Astrocyte (in vitro differentiated cells and primary cell): ENCODE measurements at regions not wholly inside any gene's neighbourhood (a gene's known extent, or its start where the extent isn't known, plus 50 kb on each side); places are given as distances from the start of the nearest gene placed in this dataset.

ENCODE experiments used
- DNase-seq: peaks from one replicate; pipeline ENCODE4 v3.0.0-alpha.2; 2010; ENCODE audit warnings: low read depth
- FAIRE-seq: peaks from 2 replicates; lab custom pipeline; 2011; peaks lifted over from hg19 to GRCh38; lab: Jason Lieb, UNC
- H2AFZ ChIP-seq: 2 replicates; pipeline ENCODE4 v1.6.0; 2012; ENCODE audit warnings: low read depth, low read length, inconsistent platforms
- H3K27ac ChIP-seq: 2 replicates; pipeline ENCODE4 v1.5.1; 2011; ENCODE audit warnings: low read depth, low read length, inconsistent platforms
- H3K27me3 ChIP-seq: 2 replicates; pipeline ENCODE4 v1.6.0; 2011; ENCODE audit warnings: low read length, inconsistent platforms; ENCODE audit not compliant: insufficient read depth
- H3K36me3 ChIP-seq: 2 replicates; pipeline ENCODE4 v1.5.1; 2011; ENCODE audit warnings: low read length, inconsistent platforms; ENCODE audit not compliant: insufficient read depth
- H3K4me1 ChIP-seq: 2 replicates; pipeline ENCODE4 v1.5.1; 2011; ENCODE audit warnings: low read length, inconsistent platforms; ENCODE audit not compliant: insufficient read depth
- H3K4me2 ChIP-seq: 2 replicates; pipeline ENCODE4 v1.6.0; 2012; ENCODE audit warnings: low read length, inconsistent platforms
- H3K4me3 ChIP-seq: 2 replicates; pipeline ENCODE4 v1.5.1; 2011; ENCODE audit warnings: low read depth, mild to moderate bottlenecking, low read length, inconsistent platforms; ENCODE audit not compliant: insufficient read depth
- H3K79me2 ChIP-seq: 2 replicates; pipeline ENCODE4 v1.6.0; 2012; ENCODE audit warnings: mild to moderate bottlenecking, low read length, inconsistent platforms; ENCODE audit not compliant: insufficient read depth
- H3K9ac ChIP-seq: 2 replicates; pipeline ENCODE4 v1.6.0; 2012; ENCODE audit warnings: mild to moderate bottlenecking, low read length, inconsistent platforms
- H3K9me3 ChIP-seq: 2 replicates; pipeline ENCODE4 v1.5.1; 2012; ENCODE audit warnings: low read depth, mild to moderate bottlenecking, low read length, inconsistent platforms; ENCODE audit not compliant: insufficient read depth
- H4K20me1 ChIP-seq: 2 replicates; pipeline ENCODE4 v1.6.0; 2012; ENCODE audit warnings: low read length, inconsistent platforms; ENCODE audit not compliant: insufficient read depth
- H3K27ac Mint-ChIP-seq: one replicate; pipeline ENCODE4 v1.8.0; 2021; ENCODE audit warnings: mild to moderate bottlenecking, mixed read lengths; ENCODE audit not compliant: unreplicated experiment
- H3K27me3 Mint-ChIP-seq: one replicate; pipeline ENCODE4 v1.8.0; 2021; ENCODE audit warnings: low read depth, mixed read lengths; ENCODE audit not compliant: unreplicated experiment
- H3K36me3 Mint-ChIP-seq: one replicate; pipeline ENCODE4 v1.8.0; 2021; ENCODE audit warnings: low read depth, mixed read lengths; ENCODE audit not compliant: unreplicated experiment
- H3K4me1 Mint-ChIP-seq: one replicate; pipeline ENCODE4 v1.8.0; 2021; ENCODE audit warnings: low read depth, mixed read lengths; ENCODE audit not compliant: unreplicated experiment
- H3K4me3 Mint-ChIP-seq: one replicate; pipeline ENCODE4 v1.8.0; 2021; ENCODE audit warnings: mild to moderate bottlenecking, moderate library complexity, mixed read lengths; ENCODE audit not compliant: unreplicated experiment
- H3K9me3 Mint-ChIP-seq: one replicate; pipeline ENCODE4 v1.8.0; 2021; ENCODE audit warnings: mild to moderate bottlenecking, mixed read lengths; ENCODE audit not compliant: unreplicated experiment
- EZH2 ChIP-seq: IDR thresholded peaks from 2 replicates; pipeline ENCODE4 v1.6.1; 2012; ENCODE audit warnings: mild to moderate bottlenecking, low read length, inconsistent platforms; ENCODE audit not compliant: insufficient read depth
- TF ChIP-seq, protein P1 (sequence below): IDR thresholded peaks from 2 replicates; pipeline ENCODE4 v1.5.1; 2011; ENCODE audit warnings: low read depth, mild to moderate bottlenecking, inconsistent platforms, low read length, moderate library complexity; ENCODE audit not compliant: insufficient read depth

DNA sequence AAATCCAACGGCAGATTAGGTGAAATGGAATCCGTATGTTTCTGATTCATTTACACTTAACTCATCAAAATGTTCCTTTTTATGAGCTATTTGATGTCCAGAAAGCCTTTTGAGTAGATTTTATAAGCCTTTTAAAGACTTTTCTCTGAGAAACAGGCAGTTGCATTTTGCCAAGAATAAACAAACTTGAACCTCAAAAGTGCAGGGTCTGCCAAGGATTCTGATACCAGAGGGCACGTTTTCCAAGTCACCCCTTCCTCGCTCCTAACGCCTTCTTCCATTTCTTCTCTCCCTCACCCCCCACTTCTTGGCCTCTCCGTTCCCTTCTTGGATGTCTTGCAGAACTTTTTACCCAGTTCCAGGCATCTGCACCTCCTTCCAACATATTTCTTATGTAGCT is 200.6 kb upstream of the TBX3 start:
- no peak overlapping the region for H3K9ac ChIP-seq
- no peaks in the 10 kb centered on the region for H3K9me3 ChIP-seq
- H3K79me2 ChIP-seq, result no peaks in the 10 kb centered on the region
- no peak overlapping the region for H2AFZ ChIP-seq
- FAIRE-seq (no peak), DNase-seq (no peak)
- Mint-ChIP-seq H3K27me3 (peaks cover 11% of the 10 kb centered on the region), H3K36me3 (no peaks in the 10 kb centered on the region), H3K4me3 (no peak overlapping the region), H3K9me3 (peaks cover 3% of the 10 kb centered on the region), H3K4me1 (no peaks in the 10 kb centered on the region), H3K27ac (no peak overlapping the region)
- TF ChIP-seq, protein P1, sequence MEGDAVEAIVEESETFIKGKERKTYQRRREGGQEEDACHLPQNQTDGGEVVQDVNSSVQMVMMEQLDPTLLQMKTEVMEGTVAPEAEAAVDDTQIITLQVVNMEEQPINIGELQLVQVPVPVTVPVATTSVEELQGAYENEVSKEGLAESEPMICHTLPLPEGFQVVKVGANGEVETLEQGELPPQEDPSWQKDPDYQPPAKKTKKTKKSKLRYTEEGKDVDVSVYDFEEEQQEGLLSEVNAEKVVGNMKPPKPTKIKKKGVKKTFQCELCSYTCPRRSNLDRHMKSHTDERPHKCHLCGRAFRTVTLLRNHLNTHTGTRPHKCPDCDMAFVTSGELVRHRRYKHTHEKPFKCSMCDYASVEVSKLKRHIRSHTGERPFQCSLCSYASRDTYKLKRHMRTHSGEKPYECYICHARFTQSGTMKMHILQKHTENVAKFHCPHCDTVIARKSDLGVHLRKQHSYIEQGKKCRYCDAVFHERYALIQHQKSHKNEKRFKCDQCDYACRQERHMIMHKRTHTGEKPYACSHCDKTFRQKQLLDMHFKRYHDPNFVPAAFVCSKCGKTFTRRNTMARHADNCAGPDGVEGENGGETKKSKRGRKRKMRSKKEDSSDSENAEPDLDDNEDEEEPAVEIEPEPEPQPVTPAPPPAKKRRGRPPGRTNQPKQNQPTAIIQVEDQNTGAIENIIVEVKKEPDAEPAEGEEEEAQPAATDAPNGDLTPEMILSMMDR, result no peak
- no peak for TF ChIP-seq EZH2
- H4K20me1 ChIP-seq, result no peaks in the 10 kb centered on the region
- no peak overlapping the region for H3K4me3 ChIP-seq
- H3K27me3 ChIP-seq, result no peaks in the 10 kb centered on the region
- H3K4me1 ChIP-seq, result no peaks in the 10 kb centered on the region
- H3K27ac ChIP-seq, result no peak overlapping the region
- no peaks in the 10 kb centered on the region for H3K36me3 ChIP-seq
- H3K4me2 ChIP-seq, result no peak overlapping the region

- no peak overlapping the region for H3K4me3 Mint-ChIP-seq
- no peak overlapping the region for H3K27ac Mint-ChIP-seq
- Histone ChIP-seq H3K9ac (no peak overlapping the region), H3K27me3 (no peaks in the 10 kb centered on the region), H3K79me2 (no peaks in the 10 kb centered on the region), H3K4me1 (no peaks in the 10 kb centered on the region), H3K4me2 (no peak overlapping the region), H3K9me3 (no peaks in the 10 kb centered on the region), H4K20me1 (no peaks in the 10 kb centered on the region), H2AFZ (no peak overlapping the region), H3K4me3 (no peak overlapping the region), H3K27ac (no peak overlapping the region), H3K36me3 (no peaks in the 10 kb centered on the region)
- no peak for FAIRE-seq
- no peaks in the 10 kb centered on the region for H3K36me3 Mint-ChIP-seq
- no peaks in the 10 kb centered on the region for H3K4me1 Mint-ChIP-seq
- TF ChIP-seq EZH2, result no peak
- TF ChIP-seq, protein P1, result no peak
- H3K9me3 Mint-ChIP-seq, result peaks cover 3% of the 10 kb centered on the region
- no peak for DNase-seq
- H3K27me3 Mint-ChIP-seq, result peaks cover 12% of the 10 kb centered on the region
These were observed 198.1 kb upstream of the TBX3 start for GRCh38 chr12:114882083-114882482.

DNA sequence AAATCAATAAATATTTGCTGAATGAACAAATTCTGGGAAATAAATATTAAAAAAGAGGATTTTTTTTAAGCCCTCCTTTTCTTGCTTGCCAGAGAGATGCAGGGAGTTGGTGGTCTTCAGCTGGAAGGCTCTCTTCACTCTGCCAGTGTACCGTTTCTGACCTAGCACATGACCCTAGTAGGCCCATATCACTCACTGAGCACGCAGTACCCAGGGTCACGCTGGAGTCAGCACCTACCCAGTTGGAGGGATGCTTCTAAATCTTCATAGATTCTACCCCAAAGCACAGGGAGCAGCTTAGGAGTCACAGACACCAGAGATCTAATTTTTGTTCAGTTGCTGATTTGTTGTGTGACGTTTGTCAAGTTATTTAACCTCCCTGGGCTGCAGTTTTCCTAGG is 195.4 kb upstream of the TBX3 start:
- Histone ChIP-seq H3K4me2 (no peak overlapping the region), H2AFZ (no peak overlapping the region), H3K36me3 (no peaks in the 10 kb centered on the region), H3K79me2 (no peaks in the 10 kb centered on the region), H3K4me1 (no peaks in the 10 kb centered on the region), H3K27me3 (no peaks in the 10 kb centered on the region), H3K9me3 (no peaks in the 10 kb centered on the region), H4K20me1 (no peaks in the 10 kb centered on the region), H3K9ac (no peak overlapping the region), H3K27ac (no peak overlapping the region), H3K4me3 (no peak overlapping the region)
- Mint-ChIP-seq H3K4me3 (no peak overlapping the region), H3K27me3 (peaks cover 13% of the 10 kb centered on the region), H3K4me1 (no peaks in the 10 kb centered on the region), H3K27ac (no peak overlapping the region), H3K9me3 (no peaks in the 10 kb centered on the region), H3K36me3 (no peaks in the 10 kb centered on the region)
- FAIRE-seq (no peak), DNase-seq (no peak)
- TF ChIP-seq, protein P1, result no peak
- TF ChIP-seq EZH2, result no peak
